ENCODE measurements at regions not wholly inside any gene's neighbourhood (a gene's known extent, or its start where the extent isn't known, plus 50 kb on each side); places are given as distances from the start of the nearest gene placed in this dataset.

- no peak for TF ChIP-seq CTCF (IDR thresholded peaks at IDR 0.05; ENCODE audit: borderline replicate concordance, control extremely low read depth, extremely low read depth, insufficient read depth, missing control alignments)
- in situ Hi-C loops (cut with MboI; ENCODE audit: low sequenced_read_pairs, unreplicated experiment) = no loop called here
- no peak for DNase-seq (ENCODE audit: low spot score)
These were observed 108.7 kb upstream of the UBE2E2 start for GRCh38 chr3:23094412-23094811.

- TF ChIP-seq CTCF (IDR thresholded peaks at IDR 0.05; ENCODE audit: borderline replicate concordance, control extremely low read depth, extremely low read depth, insufficient read depth, missing control alignments) = no peak
- no peak for DNase-seq (ENCODE audit: low spot score)
- in situ Hi-C loops (cut with MboI; ENCODE audit: low sequenced_read_pairs, unreplicated experiment) = no loop called here
These were observed 108.2 kb upstream of the UBE2E2 start for GRCh38 chr3:23094890-23095462.

- TF ChIP-seq CTCF (IDR thresholded peaks at IDR 0.05; ENCODE audit: borderline replicate concordance, control extremely low read depth, extremely low read depth, insufficient read depth, missing control alignments) = no peak
- no peak for DNase-seq (ENCODE audit: low spot score)
- in situ Hi-C loops (cut with MboI; ENCODE audit: low sequenced_read_pairs, unreplicated experiment) = no loop called here
These were observed 107.1 kb upstream of the UBE2E2 start for GRCh38 chr3:23096041-23096440.

- no peak for TF ChIP-seq CTCF (IDR thresholded peaks at IDR 0.05; ENCODE audit: borderline replicate concordance, control extremely low read depth, extremely low read depth, insufficient read depth, missing control alignments)
- in situ Hi-C loops (cut with MboI; ENCODE audit: low sequenced_read_pairs, unreplicated experiment) = no loop called here
- DNase-seq (ENCODE audit: low spot score) = no peak
These were observed 104.1 kb upstream of the UBE2E2 start for GRCh38 chr3:23099021-23099420.

GRCh38 chr3:23099677-23100076, 103.5 kb upstream of the UBE2E2 start:
- DNase-seq (ENCODE audit: low spot score) = no peak
- in situ Hi-C loops (cut with MboI; ENCODE audit: low sequenced_read_pairs, unreplicated experiment) = no loop called here
- TF ChIP-seq CTCF (IDR thresholded peaks at IDR 0.05; ENCODE audit: borderline replicate concordance, control extremely low read depth, extremely low read depth, insufficient read depth, missing control alignments) = no peak

- in situ Hi-C loops (cut with MboI; ENCODE audit: low sequenced_read_pairs, unreplicated experiment) = no loop called here
- no peak for DNase-seq (ENCODE audit: low spot score)
- TF ChIP-seq CTCF (IDR thresholded peaks at IDR 0.05; ENCODE audit: borderline replicate concordance, control extremely low read depth, extremely low read depth, insufficient read depth, missing control alignments) = no peak
These were observed 103.0 kb upstream of the UBE2E2 start for GRCh38 chr3:23100106-23100505.

GRCh38 chr3:23103764-23104163, 99.4 kb upstream of the UBE2E2 start:
- TF ChIP-seq CTCF (IDR thresholded peaks at IDR 0.05; ENCODE audit: borderline replicate concordance, control extremely low read depth, extremely low read depth, insufficient read depth, missing control alignments) = no peak
- in situ Hi-C loops (cut with MboI; ENCODE audit: low sequenced_read_pairs, unreplicated experiment) = no loop called here
- no peak for DNase-seq (ENCODE audit: low spot score)

Measured in GM13976 (cell line).